Fibroblast of pulmonary artery (primary cell): ENCODE measurements at regions not wholly inside any gene's neighbourhood (a gene's known extent, or its start where the extent isn't known, plus 50 kb on each side); places are given as distances from the start of the nearest gene placed in this dataset.

Source experiments
- DNase-seq: peaks from one replicate; pipeline ENCODE4 v3.0.0-alpha.2; 2010; ENCODE audit warnings: low read depth
- H3K4me3 ChIP-seq: replicated peaks from 2 replicates; pipeline ENCODE4 v1.5.1; 2011; ENCODE audit warnings: low read depth, mild to moderate bottlenecking, control low read depth, low read length, moderate library complexity
- CTCF ChIP-seq: IDR thresholded peaks from 2 replicates; pipeline ENCODE4 v1.5.1; 2011; ENCODE audit warnings: mild to moderate bottlenecking, control low read depth, low read length, inconsistent platforms; ENCODE audit errors: missing control alignments

DNA sequence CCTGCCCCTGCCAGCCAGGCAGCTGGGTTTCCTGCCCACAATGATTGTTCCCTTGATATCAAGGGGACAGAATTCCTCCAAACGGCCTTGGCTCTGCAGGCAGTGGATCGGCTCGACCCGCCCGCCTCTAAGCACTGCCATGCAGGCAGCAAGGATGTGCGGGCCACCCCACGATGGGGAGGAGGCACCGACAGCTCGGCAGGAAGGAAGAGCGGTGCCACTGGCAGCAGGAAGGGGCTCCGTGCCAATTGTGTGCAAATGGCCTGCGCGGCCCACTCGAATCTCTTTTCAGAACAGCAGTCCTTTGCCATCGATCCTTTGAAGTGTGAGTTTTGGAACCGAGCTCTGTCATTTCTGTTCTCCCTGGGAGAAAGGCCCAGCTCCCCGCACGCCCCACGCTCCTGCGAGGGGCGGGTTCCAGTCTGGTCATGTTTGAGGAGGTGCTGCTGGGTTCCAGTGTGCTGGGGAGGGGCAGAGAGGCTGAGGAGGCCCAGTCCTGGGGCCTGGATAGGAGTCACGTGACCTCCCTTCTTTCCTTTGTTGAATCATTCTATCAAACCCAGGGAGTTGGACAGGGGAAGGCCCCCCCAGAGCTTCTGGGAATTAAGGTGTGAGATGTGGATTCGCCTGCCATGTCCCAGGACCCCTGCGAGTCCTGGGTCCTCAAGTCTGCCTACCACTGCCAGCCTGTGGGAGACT lies 406.0 kb downstream of the CTTN start:
- DNase-seq = no peak
- H3K4me3 ChIP-seq = no peak overlapping the region
- TF ChIP-seq CTCF = no peak

GRCh38 chr11:70805243-70805642 lies 406.9 kb downstream of the CTTN start:
- no peak for TF ChIP-seq CTCF
- no peak overlapping the region for H3K4me3 ChIP-seq
- no peak for DNase-seq

DNA sequence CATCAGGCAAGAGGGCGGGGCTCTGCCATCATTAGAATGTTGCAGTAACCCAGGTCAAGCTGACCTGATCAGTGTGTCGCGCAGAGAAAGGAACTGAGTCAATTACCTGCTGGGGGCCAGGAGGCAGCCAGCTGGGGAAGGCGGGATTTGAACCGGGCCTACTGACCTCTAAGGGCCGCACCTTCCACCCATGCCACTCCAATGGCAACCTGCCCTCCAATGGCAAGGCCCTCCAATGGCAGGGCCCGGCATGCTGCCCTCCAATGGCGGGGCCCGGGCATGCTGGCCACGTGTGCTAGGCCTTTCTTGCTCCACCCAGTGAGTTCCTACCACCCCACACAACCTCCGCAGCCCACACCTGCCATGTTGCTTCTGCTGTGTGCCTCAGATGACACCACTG lies 407.6 kb downstream of the CTTN start:
- H3K4me3 ChIP-seq = no peak overlapping the region
- TF ChIP-seq CTCF = no peak
- DNase-seq = no peak

DNA sequence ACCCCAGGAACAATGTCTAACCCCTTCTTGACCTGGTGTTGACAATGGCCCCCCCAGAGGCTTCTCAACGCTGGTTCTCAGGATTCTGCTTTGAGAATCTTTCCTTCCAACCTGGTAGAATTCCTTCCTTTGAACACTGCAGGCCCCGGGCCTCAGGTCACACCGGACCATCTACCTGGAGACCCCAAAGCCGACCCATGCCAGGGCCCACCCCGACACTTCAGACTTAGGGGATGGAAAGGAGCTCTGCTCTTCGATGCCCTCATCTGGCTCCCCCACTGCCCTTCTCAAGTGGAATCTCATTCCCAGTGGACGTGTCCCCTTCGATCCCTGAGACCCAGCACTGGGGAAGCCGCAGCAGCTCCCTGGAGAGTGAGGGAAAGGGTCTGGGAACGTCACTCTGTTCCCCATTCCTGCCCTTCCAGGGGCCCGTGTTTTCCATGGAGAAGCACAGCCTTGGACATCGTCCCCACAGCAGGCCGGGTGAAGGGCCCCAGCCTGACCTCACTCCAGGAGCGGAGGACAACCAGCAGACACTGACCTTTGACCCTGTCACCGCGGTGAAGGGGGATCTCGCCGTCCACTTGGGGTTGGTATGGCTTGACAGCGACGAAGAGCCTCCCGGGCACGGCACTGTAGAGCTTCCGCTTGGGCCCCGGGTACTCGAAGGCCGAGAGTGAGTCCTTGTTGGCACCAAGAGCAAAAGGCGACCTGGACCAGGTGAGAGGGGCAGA lies 408.3 kb downstream of the CTTN start:
- H3K4me3 ChIP-seq = no peak overlapping the region
- no peak for DNase-seq
- TF ChIP-seq CTCF = no peak

DNA sequence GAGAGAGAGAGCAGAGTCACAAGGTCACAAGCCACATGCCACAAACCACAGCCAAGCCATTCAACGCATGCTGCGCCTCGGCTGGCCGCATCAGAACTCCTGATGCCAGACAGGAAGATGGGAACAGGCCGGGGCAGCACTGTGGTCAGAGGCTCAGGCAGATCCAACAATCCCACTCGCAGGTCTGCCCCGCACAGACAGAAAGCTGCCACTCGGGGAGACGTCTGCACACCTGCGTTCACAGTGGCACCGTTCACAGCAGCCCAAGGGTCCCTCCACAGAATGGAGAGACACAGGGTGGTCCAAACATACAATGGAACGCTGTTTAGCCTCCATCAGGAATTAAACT lies 408.8 kb downstream of the CTTN start:
- DNase-seq = no peak

GRCh38 chr11:70808686-70809375 lies 410.5 kb downstream of the CTTN start:
- no peak overlapping the region for H3K4me3 ChIP-seq
- no peak for DNase-seq
- no peak for TF ChIP-seq CTCF

More for the DNA sequence above, 408.8 kb downstream of the CTTN start:
- no peak for TF ChIP-seq CTCF
- no peak overlapping the region for H3K4me3 ChIP-seq
